ENCODE measurements at regions not wholly inside any gene's neighbourhood (a gene's known extent, or its start where the extent isn't known, plus 50 kb on each side); places are given as distances from the start of the nearest gene placed in this dataset.

DNA sequence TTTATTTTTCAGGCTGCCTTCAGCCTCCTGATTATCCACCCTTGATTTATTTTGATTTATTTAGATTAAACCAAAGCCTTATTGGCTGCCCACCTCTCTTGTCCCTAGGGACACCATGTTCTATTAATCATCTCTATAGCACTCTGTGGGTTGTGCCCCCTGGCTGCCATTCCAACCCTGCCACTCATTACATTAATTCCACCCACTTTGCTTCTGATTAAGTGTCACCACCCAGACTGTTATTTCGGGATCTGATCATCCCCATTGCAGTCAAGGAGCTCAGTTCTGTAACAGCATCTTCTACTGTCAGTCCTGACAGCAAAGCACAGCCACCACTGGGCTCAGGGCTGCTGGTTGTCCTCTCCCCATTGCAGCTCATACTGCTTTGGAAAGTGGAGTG is 175.1 kb upstream of the DDX18 start:
- Histone ChIP-seq H3K4me3 (ENCODE audit: low read length in 2 of 2) (no peak overlapping the region), H3K36me3 (ENCODE audit: control insufficient read depth in 1 of 2, insufficient read depth in 2 of 2, low read length in 1 of 2) (no peaks in the 10 kb centered on the region), H3K9me3 (ENCODE audit: control insufficient read depth, low read length) (no peaks in the 10 kb centered on the region), H3K4me1 (ENCODE audit: control insufficient read depth in 1 of 2, insufficient read depth in 2 of 2, low read length in 2 of 2) (no peaks in the 10 kb centered on the region), H3K27ac (ENCODE audit: low read depth in 1 of 2, low read length in 2 of 2) (no peak overlapping the region), H3K27me3 (ENCODE audit: control insufficient read depth in 1 of 2, insufficient read depth in 2 of 2, low read length in 1 of 2) (no peaks in the 10 kb centered on the region)
- ATAC-seq (ENCODE audit: low FRiP score) (no peak), DNase-seq (no peak)
- WGBS, 2 donors: 59 to 83% methylated on average over 1 of the region's 1 CpG
- intact Hi-C loops (cut with DNase I): no loop called here

DNA sequence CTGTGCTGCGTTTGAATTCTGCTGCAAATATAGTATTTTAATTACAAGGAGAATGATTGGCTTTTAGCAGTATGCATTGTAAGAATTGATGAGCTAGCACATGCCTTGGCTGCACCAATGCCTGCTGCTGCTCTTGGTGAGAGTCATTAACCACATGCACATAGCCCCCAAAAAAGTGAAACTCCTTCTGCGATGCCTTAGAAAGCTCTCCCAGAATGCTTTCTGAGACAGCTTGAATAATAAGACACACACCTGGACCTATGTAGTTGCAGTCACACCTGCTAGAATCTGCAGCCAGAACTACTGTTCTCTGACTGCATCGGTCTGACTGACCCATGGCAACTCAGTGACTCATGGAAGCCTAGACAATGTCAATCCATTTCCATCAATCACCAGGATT is 170.1 kb upstream of the DDX18 start:
- Histone ChIP-seq H3K27ac (ENCODE audit: low read depth in 1 of 2, low read length in 2 of 2) (no peak overlapping the region), H3K9me3 (ENCODE audit: control insufficient read depth, low read length) (no peaks in the 10 kb centered on the region), H3K36me3 (ENCODE audit: control insufficient read depth in 1 of 2, insufficient read depth in 2 of 2, low read length in 1 of 2) (no peaks in the 10 kb centered on the region), H3K27me3 (ENCODE audit: control insufficient read depth in 1 of 2, insufficient read depth in 2 of 2, low read length in 1 of 2) (no peaks in the 10 kb centered on the region), H3K4me3 (ENCODE audit: low read length in 2 of 2) (no peak overlapping the region), H3K4me1 (ENCODE audit: control insufficient read depth in 1 of 2, insufficient read depth in 2 of 2, low read length in 2 of 2) (no peaks in the 10 kb centered on the region)
- DNase-seq (no peak), ATAC-seq (ENCODE audit: low FRiP score) (no peak)
- WGBS, 2 donors: 53 to 56% methylated on average over 3 of the region's 3 CpGs
- intact Hi-C loops (cut with DNase I): no loop called here

DNA sequence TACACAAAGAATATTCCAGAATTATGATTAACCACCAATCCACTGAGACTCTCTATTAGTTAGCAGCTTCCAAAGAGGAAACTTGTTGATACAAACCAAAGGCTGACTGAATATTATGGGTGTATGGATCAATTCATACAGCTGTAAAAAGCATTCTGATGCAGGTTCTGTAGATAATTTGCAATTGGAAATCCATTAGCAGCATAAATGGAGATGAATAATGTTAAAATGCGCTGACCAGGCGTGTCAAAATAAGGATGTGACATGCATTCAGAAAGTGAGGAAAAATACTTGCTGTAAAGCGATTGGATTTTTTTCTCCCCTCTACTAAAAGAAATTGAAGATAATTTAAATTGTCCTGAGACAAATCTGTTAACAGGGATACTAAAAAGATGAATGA is 169.0 kb upstream of the DDX18 start:
- H3K9me3 ChIP-seq (ENCODE audit: control insufficient read depth, low read length): no peaks in the 10 kb centered on the region
- intact Hi-C loops (cut with DNase I): no loop called here

DNA sequence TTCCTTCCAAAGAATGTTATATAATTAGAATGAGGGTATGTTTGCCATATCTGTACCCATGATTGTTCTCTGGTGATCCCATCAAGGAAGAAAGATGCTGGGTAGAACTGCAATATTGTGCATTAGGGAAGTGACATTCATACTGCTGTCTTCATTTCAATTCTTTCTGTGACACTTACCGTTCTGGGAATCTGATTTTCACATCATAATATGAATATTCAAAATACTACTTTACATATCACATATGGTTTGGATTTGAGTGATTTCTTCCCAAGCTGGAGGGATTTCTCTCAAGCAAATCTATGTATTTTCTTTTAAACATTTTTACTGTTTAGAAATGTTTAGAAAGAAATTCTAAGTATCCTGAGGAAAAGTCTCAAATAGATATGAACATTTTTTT is 168.4 kb upstream of the DDX18 start:
- no peaks in the 10 kb centered on the region for H3K27me3 ChIP-seq (ENCODE audit: control insufficient read depth in 1 of 2, insufficient read depth in 2 of 2, low read length in 1 of 2)
- no peaks in the 10 kb centered on the region for H3K36me3 ChIP-seq (ENCODE audit: control insufficient read depth in 1 of 2, insufficient read depth in 2 of 2, low read length in 1 of 2)
- H3K4me1 ChIP-seq (ENCODE audit: control insufficient read depth in 1 of 2, insufficient read depth in 2 of 2, low read length in 2 of 2): no peaks in the 10 kb centered on the region
- H3K4me3 ChIP-seq (ENCODE audit: low read length in 2 of 2): no peak overlapping the region
- DNase-seq (no peak), ATAC-seq (ENCODE audit: low FRiP score) (no peak)
- intact Hi-C loops (cut with DNase I): no loop called here
- no peak overlapping the region for H3K27ac ChIP-seq (ENCODE audit: low read depth in 1 of 2, low read length in 2 of 2)
- H3K9me3 ChIP-seq (ENCODE audit: control insufficient read depth, low read length): no peaks in the 10 kb centered on the region
- WGBS, 2 donors: 64 to 68% methylated on average over 1 of the region's 1 CpG

More for the DNA sequence above, 169.0 kb upstream of the DDX18 start:
- H3K36me3 ChIP-seq (ENCODE audit: control insufficient read depth in 1 of 2, insufficient read depth in 2 of 2, low read length in 1 of 2): no peaks in the 10 kb centered on the region
- ATAC-seq (ENCODE audit: low FRiP score) (no peak), DNase-seq (no peak)
- no peaks in the 10 kb centered on the region for H3K27me3 ChIP-seq (ENCODE audit: control insufficient read depth in 1 of 2, insufficient read depth in 2 of 2, low read length in 1 of 2)
- H3K27ac ChIP-seq (ENCODE audit: low read depth in 1 of 2, low read length in 2 of 2): no peak overlapping the region
- WGBS, 2 donors: 60% methylated on average over 3 of the region's 3 CpGs
- no peaks in the 10 kb centered on the region for H3K4me1 ChIP-seq (ENCODE audit: control insufficient read depth in 1 of 2, insufficient read depth in 2 of 2, low read length in 2 of 2)
- no peak overlapping the region for H3K4me3 ChIP-seq (ENCODE audit: low read length in 2 of 2)

DNA sequence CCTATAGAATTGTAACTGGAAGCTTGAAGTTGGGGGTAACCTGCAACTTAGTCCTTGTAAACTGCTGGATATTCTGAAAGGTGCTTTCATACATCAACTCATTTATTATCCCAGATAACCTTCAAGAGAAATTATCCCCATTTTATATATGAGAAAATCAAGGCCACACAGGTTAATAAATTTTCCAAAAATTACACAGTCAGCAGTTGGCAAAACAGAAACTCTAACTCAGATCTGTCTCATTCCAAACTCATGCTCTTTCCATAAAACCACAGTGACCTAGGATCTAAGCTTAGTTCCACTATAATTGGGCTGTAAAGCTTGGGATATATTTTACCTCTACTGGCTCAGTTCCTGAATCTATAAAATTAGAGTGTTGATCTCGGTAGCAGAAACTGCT is 167.6 kb upstream of the DDX18 start:
- no peak for DNase-seq
- Histone ChIP-seq H3K36me3 (ENCODE audit: control insufficient read depth in 1 of 2, insufficient read depth in 2 of 2, low read length in 1 of 2) (no peaks in the 10 kb centered on the region), H3K9me3 (ENCODE audit: control insufficient read depth, low read length) (no peaks in the 10 kb centered on the region), H3K27ac (ENCODE audit: low read depth in 1 of 2, low read length in 2 of 2) (no peak overlapping the region), H3K4me1 (ENCODE audit: control insufficient read depth in 1 of 2, insufficient read depth in 2 of 2, low read length in 2 of 2) (no peaks in the 10 kb centered on the region), H3K27me3 (ENCODE audit: control insufficient read depth in 1 of 2, insufficient read depth in 2 of 2, low read length in 1 of 2) (no peaks in the 10 kb centered on the region), H3K4me3 (ENCODE audit: low read length in 2 of 2) (no peak overlapping the region)
- WGBS, 2 donors: 40 to 43% methylated on average over 1 of the region's 1 CpG
- intact Hi-C loops (cut with DNase I): no loop called here
- ATAC-seq (ENCODE audit: low FRiP score): no peak

DNA sequence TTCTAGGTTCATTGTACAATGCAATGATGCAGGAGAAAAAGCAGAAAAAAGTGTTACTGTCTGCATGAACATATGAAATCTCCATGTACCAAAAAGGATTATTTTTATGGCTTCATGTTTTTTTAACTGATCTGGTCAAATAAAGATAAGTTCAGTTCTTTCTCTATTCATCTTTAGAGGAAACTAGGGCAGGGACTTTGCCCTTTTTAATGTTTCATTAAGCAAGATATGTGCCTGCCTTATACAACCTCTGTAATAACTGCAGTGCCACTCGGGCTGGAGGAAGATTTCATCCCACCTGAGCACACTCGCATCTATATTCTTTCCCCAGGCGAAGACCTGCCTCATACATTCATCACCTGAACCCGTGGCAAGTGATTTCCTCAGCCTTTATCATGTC is 157.9 kb upstream of the DDX18 start:
- 39 to 42% methylated on average over 4 of the region's 4 CpGs for WGBS, 2 donors

DNA sequence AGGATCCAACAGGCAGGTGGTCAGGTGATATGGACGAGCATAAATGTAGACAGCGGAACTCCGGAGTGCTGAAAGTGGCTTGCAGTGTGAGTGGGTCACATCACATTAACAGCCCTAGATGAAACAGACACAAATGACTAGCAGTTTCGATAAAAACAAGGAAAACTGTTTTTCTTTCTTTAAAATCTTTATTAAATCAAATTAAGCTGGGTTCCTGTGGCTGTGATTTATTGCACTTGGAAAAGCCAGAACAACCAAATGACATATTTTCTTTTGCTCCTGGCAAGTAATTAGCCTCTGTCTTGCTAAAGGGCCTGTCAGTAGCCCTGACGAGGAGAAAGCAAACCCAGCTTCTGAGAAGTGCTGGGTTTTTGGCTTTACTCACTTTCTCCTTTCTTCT is 152.9 kb upstream of the DDX18 start:
- Histone ChIP-seq H3K9me3 (ENCODE audit: control insufficient read depth, low read length) (no peaks in the 10 kb centered on the region), H3K4me1 (ENCODE audit: control insufficient read depth in 1 of 2, insufficient read depth in 2 of 2, low read length in 2 of 2) (no peaks in the 10 kb centered on the region), H3K27me3 (ENCODE audit: control insufficient read depth in 1 of 2, insufficient read depth in 2 of 2, low read length in 1 of 2) (no peaks in the 10 kb centered on the region), H3K4me3 (ENCODE audit: low read length in 2 of 2) (no peak overlapping the region), H3K36me3 (ENCODE audit: control insufficient read depth in 1 of 2, insufficient read depth in 2 of 2, low read length in 1 of 2) (no peaks in the 10 kb centered on the region), H3K27ac (ENCODE audit: low read depth in 1 of 2, low read length in 2 of 2) (no peak overlapping the region)
- intact Hi-C loops (cut with DNase I): no loop called here
- DNase-seq (no peak), ATAC-seq (ENCODE audit: low FRiP score) (no peak)
- 41 to 62% methylated on average over 5 of the region's 5 CpGs for WGBS, 2 donors

More for the DNA sequence above, 157.9 kb upstream of the DDX18 start:
- no peak overlapping the region for H3K4me3 ChIP-seq (ENCODE audit: low read length in 2 of 2)
- intact Hi-C loops (cut with DNase I): no loop called here
- H3K27me3 ChIP-seq (ENCODE audit: control insufficient read depth in 1 of 2, insufficient read depth in 2 of 2, low read length in 1 of 2): no peaks in the 10 kb centered on the region
- H3K27ac ChIP-seq (ENCODE audit: low read depth in 1 of 2, low read length in 2 of 2): no peak overlapping the region
- no peaks in the 10 kb centered on the region for H3K36me3 ChIP-seq (ENCODE audit: control insufficient read depth in 1 of 2, insufficient read depth in 2 of 2, low read length in 1 of 2)
- no peak for ATAC-seq (ENCODE audit: low FRiP score)
- H3K4me1 ChIP-seq (ENCODE audit: control insufficient read depth in 1 of 2, insufficient read depth in 2 of 2, low read length in 2 of 2): no peaks in the 10 kb centered on the region
- H3K9me3 ChIP-seq (ENCODE audit: control insufficient read depth, low read length): no peaks in the 10 kb centered on the region
- no peak for DNase-seq

DNA sequence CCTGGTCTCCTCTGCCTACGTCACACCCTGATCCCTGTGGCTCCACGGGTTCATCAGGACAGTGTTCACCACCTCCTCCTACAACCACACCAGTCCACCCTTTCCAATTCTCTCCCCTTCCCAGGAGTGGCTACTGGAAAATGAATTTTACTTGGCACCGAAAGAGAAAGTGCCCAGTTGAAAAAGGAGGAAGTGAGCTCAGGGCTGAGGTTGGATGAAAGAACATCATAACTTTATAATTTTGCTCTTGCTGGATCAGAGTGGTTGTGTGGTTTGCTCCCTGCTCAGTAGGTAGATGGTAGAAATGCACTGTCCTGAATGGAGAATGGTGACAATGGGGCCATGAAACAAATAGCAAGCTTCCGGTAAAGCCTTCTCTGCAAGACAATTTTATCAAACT is 140.3 kb upstream of the DDX18 start:
- DNase-seq (no peak), ATAC-seq (ENCODE audit: low FRiP score) (no peak)
- Histone ChIP-seq H3K4me1 (ENCODE audit: control insufficient read depth in 1 of 2, insufficient read depth in 2 of 2, low read length in 2 of 2) (no peaks in the 10 kb centered on the region), H3K4me3 (ENCODE audit: low read length in 2 of 2) (no peak overlapping the region), H3K9me3 (ENCODE audit: control insufficient read depth, low read length) (peaks cover 6% of the 10 kb centered on the region), H3K27ac (ENCODE audit: low read depth in 1 of 2, low read length in 2 of 2) (no peak overlapping the region), H3K27me3 (ENCODE audit: control insufficient read depth in 1 of 2, insufficient read depth in 2 of 2, low read length in 1 of 2) (no peaks in the 10 kb centered on the region), H3K36me3 (ENCODE audit: control insufficient read depth in 1 of 2, insufficient read depth in 2 of 2, low read length in 1 of 2) (no peaks in the 10 kb centered on the region)
- intact Hi-C loops (cut with DNase I): no loop called here
- 70 to 80% methylated on average over 4 of the region's 4 CpGs for WGBS, 2 donors

DNA sequence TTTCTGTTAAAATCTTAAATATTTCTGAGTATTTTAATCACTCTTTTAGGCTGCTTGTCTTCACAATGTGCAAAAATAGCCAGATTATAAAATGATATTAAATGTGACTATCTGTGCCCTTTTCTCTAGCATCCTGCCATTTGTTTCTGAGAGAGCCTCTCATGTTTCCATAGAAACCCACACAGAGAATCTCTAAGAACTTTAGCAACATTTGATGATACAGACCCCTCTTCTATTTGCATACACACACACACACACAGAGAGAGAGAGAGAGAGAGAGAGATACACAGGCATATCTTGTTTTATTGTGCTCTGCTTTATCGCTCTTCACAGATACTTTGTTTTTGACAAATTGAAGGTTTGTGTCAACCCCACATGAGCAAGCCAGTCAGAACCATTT is 134.5 kb upstream of the DDX18 start:
- 90 to 98% methylated on average over 1 of the region's 1 CpG for WGBS, 2 donors
- H3K9me3 ChIP-seq (ENCODE audit: control insufficient read depth, low read length): peaks cover 2% of the 10 kb centered on the region
- DNase-seq (no peak), ATAC-seq (ENCODE audit: low FRiP score) (no peak)
- H3K27ac ChIP-seq (ENCODE audit: low read depth in 1 of 2, low read length in 2 of 2): no peak overlapping the region
- intact Hi-C loops (cut with DNase I): no loop called here
- no peaks in the 10 kb centered on the region for H3K27me3 ChIP-seq (ENCODE audit: control insufficient read depth in 1 of 2, insufficient read depth in 2 of 2, low read length in 1 of 2)
- H3K4me3 ChIP-seq (ENCODE audit: low read length in 2 of 2): no peak overlapping the region
- no peaks in the 10 kb centered on the region for H3K36me3 ChIP-seq (ENCODE audit: control insufficient read depth in 1 of 2, insufficient read depth in 2 of 2, low read length in 1 of 2)
- no peaks in the 10 kb centered on the region for H3K4me1 ChIP-seq (ENCODE audit: control insufficient read depth in 1 of 2, insufficient read depth in 2 of 2, low read length in 2 of 2)
